Hippocampal formation (tissue), 2 donors: ENCODE measurements at regions not wholly inside any gene's neighbourhood (a gene's known extent, or its start where the extent isn't known, plus 50 kb on each side); places are given as distances from the start of the nearest gene placed in this dataset.
"Not testable (repeated sequence)": the region's sequence is repeated elsewhere in the genome, so short reads cannot be mapped to it uniquely, and the experiment has no call there.

Experiments
- DNase-seq, 2 donors: peaks; one replicate each; lab custom pipeline; 2025; lab: John Stamatoyannopoulos, UW

- no peak for DNase-seq
Observed at GRCh38 chr6:115544765-115545671, 515.7 kb downstream of the FRK start.

DNA sequence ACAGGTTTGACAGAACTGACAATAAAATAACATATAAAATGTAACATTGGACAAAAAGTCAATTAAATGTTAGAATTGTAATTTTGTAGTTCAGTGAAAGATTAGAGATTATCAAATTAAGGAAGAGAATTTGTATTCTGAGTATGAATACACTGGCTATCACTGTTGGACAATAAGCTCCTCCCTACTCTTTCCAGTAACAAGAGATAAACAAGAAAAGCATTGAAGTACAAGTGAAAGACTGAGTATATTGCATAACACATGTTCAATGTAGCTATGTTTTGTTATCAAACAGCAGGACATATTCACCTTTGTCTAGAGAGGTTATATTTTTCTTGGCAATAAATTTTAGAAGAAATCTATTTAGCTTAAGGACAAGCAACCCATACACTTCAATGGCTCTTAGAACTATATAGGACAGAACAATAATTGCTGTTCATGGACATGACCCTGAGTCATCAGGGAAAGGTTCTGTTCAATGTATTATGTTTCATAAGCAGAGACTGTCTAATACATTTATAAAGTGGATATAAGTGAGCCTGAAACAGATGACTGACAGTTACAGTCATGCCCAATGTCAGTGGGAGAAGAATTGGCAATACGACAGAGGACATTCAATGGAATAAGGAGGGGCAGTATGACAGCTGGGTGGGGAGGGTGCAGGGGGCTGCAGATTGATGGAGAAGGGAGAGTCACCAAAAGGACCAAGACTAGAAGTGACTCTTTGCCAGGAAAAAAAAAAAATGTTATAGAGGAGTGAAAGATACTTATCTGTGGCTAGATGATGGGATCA is 520.4 kb downstream of the FRK start:
- DNase-seq, result no peak

- no peak for DNase-seq
Observed at GRCh38 chr6:115539531-115539930, 521.2 kb downstream of the FRK start.

GRCh38 chr6:115524821-115525220 is 535.9 kb downstream of the FRK start:
- DNase-seq, result no peak

DNA sequence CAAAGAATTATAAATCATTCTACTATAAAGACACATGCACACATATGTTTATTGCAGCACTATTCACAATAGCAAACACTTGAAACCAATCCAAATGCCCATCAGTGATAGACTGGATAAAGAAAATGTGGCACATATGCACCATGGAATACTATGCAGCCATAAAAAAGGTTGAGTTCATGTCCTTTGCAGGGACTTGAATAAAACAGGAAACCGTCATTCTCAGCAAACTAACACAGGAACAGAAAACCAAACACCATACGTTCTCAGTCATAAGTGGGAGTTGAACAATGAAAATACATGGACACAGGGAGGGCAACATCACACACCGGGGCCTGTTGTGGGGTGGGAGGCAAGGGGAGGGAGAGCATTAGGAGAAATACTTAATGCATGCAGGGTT is 538.9 kb downstream of the FRK start:
- DNase-seq, result not testable (repeated sequence)

- peak in 1 of 2 donors; percentile 4 for DNase-seq
Observed at GRCh38 chr6:115514656-115515055, 546.0 kb downstream of the FRK start.

GRCh38 chr6:115512923-115513322 is 547.8 kb downstream of the FRK start:
- DNase-seq, result no peak

DNA sequence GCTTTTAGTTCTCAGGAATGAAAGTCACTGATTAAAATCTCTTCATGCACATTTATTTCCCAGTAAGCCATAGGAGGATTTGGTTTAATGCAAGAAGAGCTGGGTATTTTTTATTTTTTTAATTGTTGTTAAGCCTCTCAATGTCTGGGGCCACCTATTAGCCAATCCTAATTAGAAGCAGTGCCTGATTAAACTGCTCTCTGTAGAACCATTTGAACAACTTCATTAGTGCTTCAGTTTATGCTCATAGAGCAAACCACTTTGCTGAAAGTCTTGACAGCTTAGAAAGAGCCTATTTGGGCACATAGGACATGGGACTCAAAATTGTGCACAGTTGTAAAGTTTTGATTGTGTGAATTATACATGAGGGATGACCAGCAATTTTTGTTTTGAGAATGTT is 548.9 kb downstream of the FRK start:
- no peak for DNase-seq

DNA sequence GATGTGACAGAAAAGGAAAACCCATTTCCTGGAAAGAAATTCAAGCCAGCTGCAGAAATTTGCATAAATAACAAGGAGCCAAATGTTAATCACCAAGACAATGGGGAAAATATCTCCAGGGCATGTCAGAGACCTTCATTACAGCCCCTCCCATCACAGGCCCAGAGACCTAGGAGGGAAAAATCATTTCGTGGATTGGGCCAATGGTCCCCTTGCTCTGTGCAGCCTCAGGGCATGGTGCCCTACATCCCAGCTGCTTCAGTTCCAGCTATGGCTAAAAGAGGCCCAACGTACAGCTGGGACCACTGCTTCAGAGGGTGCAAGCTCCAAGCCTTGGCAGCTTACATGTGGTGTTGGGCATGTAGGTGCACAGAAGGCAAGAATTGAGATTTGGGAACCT is 558.3 kb downstream of the FRK start:
- DNase-seq, result not testable (repeated sequence)

DNA sequence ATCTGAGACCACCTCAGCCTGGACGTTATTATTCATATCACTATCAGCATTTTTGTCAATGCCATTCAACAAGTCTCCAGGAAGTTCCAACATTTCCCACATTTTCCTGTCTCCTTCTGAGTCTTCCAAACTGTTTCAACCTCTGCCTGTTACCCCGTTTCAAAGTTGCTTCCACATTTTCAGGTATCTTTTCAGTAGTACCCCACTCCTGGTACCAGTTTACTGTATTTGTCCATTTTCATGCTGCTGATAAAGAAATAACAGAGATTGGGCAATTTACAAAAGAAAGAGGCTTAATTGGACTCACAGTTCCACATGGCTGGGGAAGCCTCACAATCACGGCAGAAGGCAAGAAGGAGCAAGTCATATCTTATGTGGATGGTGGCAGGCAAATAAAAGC is 565.5 kb downstream of the FRK start:
- no peak for DNase-seq

DNA sequence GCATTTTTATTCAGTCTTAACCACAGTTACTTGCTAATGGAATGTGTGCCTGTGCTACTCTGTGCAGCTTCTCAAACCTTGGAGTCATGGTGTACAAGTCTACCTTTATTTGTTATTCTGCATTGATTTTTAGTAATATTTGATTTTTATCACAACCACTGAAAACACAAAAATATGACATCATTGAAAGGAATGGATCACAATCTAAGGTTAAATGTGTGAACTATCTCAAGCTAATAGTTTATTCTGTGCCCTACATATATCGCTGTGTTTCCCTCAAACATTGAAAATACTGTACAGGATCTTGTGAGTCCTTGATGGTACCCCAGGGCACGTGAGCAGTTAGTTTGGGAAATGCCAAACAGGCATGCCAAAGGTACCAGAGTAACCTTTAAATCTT is 573.4 kb downstream of the FRK start:
- DNase-seq, result no peak

- DNase-seq, result no peak
Observed at GRCh38 chr6:115485400-115485799, 575.3 kb downstream of the FRK start.

- not testable (repeated sequence) for DNase-seq
Observed at GRCh38 chr6:115480543-115480942, 580.1 kb downstream of the FRK start.

DNA sequence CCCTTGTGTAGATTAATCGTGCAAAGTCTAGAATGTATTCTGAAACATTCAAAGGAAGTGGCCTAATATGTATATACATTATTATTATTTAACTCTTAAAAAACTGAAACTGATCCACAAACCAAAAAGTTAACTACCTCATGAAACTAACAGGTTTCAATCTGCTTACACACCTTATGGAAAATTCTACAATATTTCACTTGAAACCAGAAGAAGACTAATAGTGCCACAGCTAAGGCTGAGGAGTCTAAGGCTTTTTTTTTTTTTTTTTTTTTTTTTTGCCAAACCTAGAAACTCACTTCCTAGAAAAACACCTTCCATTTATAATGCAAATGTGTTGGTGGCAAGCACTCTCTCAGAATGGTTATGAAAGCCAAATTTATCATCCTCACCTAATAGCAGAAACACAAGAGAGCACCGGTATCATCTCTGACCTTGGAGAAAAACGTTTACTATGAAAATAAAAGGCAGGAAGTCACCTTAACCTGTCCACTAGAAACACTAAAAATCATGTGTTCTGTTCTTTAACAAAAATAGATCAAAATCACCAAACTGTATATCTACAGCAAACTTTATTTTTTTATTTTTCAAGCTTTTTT is 586.1 kb downstream of the FRK start:
- no peak for DNase-seq

- no peak for DNase-seq
Observed at GRCh38 chr6:115468272-115469005, 592.3 kb downstream of the FRK start.

DNA sequence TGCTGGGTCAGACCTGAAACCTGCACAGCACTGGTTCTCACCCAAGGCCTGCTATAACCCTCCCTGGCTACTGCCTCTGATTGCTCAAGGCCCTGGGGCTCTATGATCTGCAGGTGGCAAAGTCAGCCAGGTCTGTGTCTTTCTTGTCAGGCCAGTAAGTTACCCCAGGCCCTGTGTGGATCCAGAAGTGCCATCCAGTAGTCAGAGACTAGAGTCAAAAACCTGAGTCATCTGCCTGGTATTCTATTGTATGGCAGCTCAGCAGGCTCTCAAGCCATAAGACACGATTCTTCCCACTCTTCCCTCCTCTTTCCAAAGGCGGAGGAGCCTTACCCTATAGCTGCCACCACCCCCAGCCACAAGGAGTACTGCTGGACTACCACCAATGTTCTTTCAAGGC is 593.0 kb downstream of the FRK start:
- no peak for DNase-seq

DNA sequence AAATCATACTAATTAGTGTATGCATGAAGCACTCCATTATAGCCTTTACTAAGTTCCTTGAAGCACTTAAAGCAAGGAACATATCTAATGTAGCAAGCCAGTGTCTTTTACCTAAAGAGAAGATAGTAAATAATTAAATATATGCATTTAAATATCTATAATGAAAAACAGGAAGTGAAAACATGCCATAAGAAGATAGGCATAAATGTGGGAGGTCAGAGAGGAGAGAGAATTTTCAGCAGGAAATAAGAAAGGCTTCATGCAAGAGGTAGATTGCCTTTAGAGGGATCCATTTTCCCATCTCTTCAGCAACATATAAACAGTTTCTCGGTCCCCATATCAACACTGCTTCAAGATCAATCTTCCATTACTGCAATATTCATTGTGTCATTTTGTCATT is 599.8 kb downstream of the FRK start:
- no peak for DNase-seq

DNA sequence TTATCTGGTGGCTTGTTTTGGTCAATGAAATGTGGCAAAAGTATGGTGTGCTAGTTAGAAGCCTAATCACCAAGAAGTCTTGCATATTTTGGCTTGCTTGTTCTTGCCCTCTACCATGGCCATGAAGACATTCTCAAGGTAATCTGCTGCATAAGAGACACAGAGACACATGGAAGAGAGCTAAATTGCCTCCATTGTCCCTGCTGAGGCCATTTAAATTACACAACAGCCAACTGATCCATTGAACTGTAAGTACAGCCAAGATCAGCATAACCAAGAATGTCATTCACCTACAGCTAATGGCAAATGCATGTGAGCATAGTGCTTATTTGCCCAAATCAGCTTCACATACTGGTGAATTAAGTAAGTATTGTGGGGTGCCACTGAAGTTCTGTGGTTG is 603.8 kb downstream of the FRK start:
- no peak for DNase-seq

DNA sequence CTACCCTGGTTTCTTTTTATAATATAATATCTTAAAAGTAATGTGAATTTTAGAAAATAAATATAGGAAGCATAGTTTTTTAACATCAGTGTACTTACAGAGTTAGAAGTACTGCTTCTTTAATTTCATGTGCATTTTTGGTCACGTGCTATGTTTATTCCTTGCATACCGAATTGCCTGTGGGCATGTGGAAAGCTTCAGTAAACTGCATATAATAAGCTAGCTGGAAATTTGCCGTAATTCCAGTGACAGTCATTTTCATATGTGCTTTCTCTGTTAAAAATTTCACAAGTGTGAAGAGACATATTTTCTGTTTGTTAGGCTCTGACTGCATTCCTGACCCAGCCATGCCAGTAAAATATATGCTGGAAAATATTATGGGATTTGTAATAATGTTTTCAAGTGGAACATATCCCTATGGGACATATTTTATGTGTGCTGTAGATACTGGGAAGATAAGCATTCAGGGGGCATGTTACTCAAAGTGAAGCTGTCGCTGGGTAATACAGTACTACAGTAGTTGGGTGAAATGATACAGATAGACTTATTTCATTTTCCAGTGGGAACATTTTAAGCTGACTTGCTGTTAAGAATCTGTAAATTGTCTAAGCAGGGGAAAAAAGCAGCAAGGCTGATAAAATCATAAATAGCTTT is 616.7 kb downstream of the FRK start:
- no peak for DNase-seq

DNA sequence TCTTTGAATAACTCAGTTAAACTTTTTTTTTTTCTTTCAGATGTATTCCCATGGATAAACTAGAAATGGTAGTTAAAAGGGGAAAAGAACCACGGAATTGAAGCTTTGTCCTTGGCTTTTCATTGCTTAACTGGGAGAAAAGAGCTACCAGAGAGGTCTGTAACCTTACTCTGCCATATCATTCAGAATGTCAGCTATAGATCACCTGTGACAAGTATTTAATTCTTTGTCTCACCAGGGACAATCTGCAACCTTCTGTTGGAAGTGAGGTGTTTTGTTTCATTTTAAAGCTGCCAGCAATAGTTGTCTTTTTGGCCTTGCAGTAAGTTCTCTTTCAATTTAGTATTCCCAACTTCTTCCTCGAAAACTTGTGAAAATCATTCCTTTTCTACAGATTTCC is 618.4 kb downstream of the FRK start:
- no peak for DNase-seq

DNA sequence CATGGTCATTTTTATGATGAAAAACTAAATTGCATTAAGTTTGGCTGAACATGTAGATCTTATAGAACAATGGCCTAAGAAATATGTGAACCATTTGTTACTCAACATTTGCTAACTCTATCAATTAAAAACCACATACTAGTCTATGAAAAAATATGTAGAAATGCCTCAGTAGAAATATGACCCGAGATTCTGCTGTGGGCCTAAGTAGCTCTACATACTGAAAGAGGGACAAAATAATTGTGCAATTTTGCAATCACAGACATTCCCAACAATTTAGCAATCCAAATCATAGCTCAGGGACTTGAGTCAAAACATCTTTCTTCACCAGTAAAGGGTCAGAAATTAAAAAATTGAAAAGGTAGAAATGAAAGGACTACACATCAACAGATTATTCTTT is 619.0 kb downstream of the FRK start:
- DNase-seq, result no peak

DNA sequence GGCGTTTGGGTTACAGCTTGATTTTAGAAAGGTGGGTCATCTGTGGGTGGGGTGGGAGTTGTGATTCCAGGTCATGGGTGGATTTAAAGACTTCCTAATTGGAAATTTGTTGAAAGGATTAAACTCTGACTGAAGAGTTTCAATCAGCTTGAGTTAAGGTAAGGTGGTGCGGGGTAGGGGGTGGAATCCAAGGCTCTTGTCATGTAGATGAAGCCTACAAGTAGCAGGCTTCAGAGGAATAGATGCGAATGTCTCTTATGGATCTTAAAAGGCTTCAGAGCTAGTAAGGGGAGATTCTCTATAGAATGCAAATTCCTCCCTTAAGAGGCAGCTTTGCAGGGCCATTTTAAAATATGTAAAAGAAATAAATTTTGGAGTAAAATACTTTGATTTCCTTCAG is 645.3 kb downstream of the FRK start:
- no peak for DNase-seq
